Stimulated activated memory B cell treated with anti-CD40 and anti-IgM and Interleukin-4, amounts not matched to agents 10 μg/mL and 1 μg/mL and 100 μg/mL, for 72 hours (primary cell): ENCODE measurements at regions not wholly inside any gene's neighbourhood (a gene's known extent, or its start where the extent isn't known, plus 50 kb on each side); places are given as distances from the start of the nearest gene placed in this dataset.

Experiments
- ATAC-seq: fragments of 150-1000 bp; cut with Tn5 transposase; 2 replicates; pipeline ENCODE4 v1.10.0; 2021
- H3K27ac Mint-ChIP-seq: one replicate; pipeline ENCODE4 v1.8.0; 2022; ENCODE audit warnings: mild to moderate bottlenecking, mixed read lengths
- H3K27me3 Mint-ChIP-seq: one replicate; pipeline ENCODE4 v1.8.0; 2022; ENCODE audit warnings: mixed read lengths
- H3K36me3 Mint-ChIP-seq: one replicate; pipeline ENCODE4 v1.8.0; 2022; ENCODE audit warnings: mixed read lengths
- H3K4me1 Mint-ChIP-seq: one replicate; pipeline ENCODE4 v1.8.0; 2022; ENCODE audit warnings: mixed read lengths
- H3K4me3 Mint-ChIP-seq: one replicate; pipeline ENCODE4 v1.8.0; 2022; ENCODE audit warnings: mild to moderate bottlenecking, moderate library complexity, mixed read lengths
- H3K9me3 Mint-ChIP-seq: one replicate; pipeline ENCODE4 v1.8.0; 2022; ENCODE audit warnings: mixed read lengths

- ATAC-seq = no peak
- H3K36me3 Mint-ChIP-seq = no peaks in the 10 kb centered on the region
- no peak overlapping the region for H3K4me3 Mint-ChIP-seq
- peaks cover 24% of the 10 kb centered on the region for H3K27me3 Mint-ChIP-seq
- H3K4me1 Mint-ChIP-seq = no peaks in the 10 kb centered on the region
- H3K27ac Mint-ChIP-seq = no peak overlapping the region
- no peaks in the 10 kb centered on the region for H3K9me3 Mint-ChIP-seq
Measured at GRCh38 chr11:112564228-112564955, 303.7 kb upstream of the PLET1 start.

- no peaks in the 10 kb centered on the region for H3K9me3 Mint-ChIP-seq
- no peaks in the 10 kb centered on the region for H3K4me1 Mint-ChIP-seq
- no peaks in the 10 kb centered on the region for H3K36me3 Mint-ChIP-seq
- no peak overlapping the region for H3K4me3 Mint-ChIP-seq
- H3K27me3 Mint-ChIP-seq = peaks cover 30% of the 10 kb centered on the region
- H3K27ac Mint-ChIP-seq = no peak overlapping the region
- ATAC-seq = no peak
Measured at GRCh38 chr11:112565551-112565950, 304.9 kb upstream of the PLET1 start.

- no peaks in the 10 kb centered on the region for H3K4me1 Mint-ChIP-seq
- ATAC-seq = no peak
- no peak overlapping the region for H3K27ac Mint-ChIP-seq
- H3K27me3 Mint-ChIP-seq = peaks cover 31% of the 10 kb centered on the region
- no peaks in the 10 kb centered on the region for H3K9me3 Mint-ChIP-seq
- no peaks in the 10 kb centered on the region for H3K36me3 Mint-ChIP-seq
- H3K4me3 Mint-ChIP-seq = no peak overlapping the region
Measured at GRCh38 chr11:112566124-112566523, 305.5 kb upstream of the PLET1 start.

- no peaks in the 10 kb centered on the region for H3K4me1 Mint-ChIP-seq
- ATAC-seq = no peak
- H3K27me3 Mint-ChIP-seq = peaks cover 33% of the 10 kb centered on the region
- no peak overlapping the region for H3K4me3 Mint-ChIP-seq
- H3K36me3 Mint-ChIP-seq = no peaks in the 10 kb centered on the region
- no peaks in the 10 kb centered on the region for H3K9me3 Mint-ChIP-seq
- no peak overlapping the region for H3K27ac Mint-ChIP-seq
Measured at GRCh38 chr11:112570333-112570732, 309.7 kb upstream of the PLET1 start.

DNA sequence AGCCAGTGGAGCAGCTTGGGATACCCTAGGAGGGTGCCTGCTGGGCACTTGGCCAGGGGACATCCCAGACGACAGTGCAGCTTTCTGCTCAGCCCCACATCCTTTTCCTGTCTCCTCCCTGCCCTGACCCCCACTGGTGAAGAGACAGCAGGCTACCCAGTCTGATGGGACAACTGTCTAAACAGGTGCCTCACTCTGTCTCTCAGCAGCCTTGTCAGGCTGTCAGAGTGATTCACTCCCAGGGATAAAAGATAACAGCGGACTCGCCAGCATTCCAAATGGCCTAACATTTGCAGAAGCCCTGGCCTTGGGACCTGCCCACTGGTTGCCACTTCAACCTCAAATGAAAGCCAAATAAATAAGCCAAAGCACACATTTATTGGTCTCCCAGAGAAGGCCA, 318.6 kb upstream of the PLET1 start:
- no peak overlapping the region for H3K27ac Mint-ChIP-seq
- H3K4me3 Mint-ChIP-seq = no peak overlapping the region
- ATAC-seq = no peak
- H3K9me3 Mint-ChIP-seq = no peaks in the 10 kb centered on the region
- peaks cover 8% of the 10 kb centered on the region for H3K4me1 Mint-ChIP-seq
- H3K27me3 Mint-ChIP-seq = peaks cover 2% of the 10 kb centered on the region
- H3K36me3 Mint-ChIP-seq = no peaks in the 10 kb centered on the region

- Mint-ChIP-seq H3K36me3 (no peaks in the 10 kb centered on the region), H3K4me3 (no peak overlapping the region), H3K4me1 (peaks cover 8% of the 10 kb centered on the region), H3K27ac (no peak overlapping the region), H3K27me3 (peaks cover 11% of the 10 kb centered on the region), H3K9me3 (no peaks in the 10 kb centered on the region)
- ATAC-seq = no peak
Measured at GRCh38 chr11:112580864-112581263, 320.2 kb upstream of the PLET1 start.

- Mint-ChIP-seq H3K27me3 (peaks cover 11% of the 10 kb centered on the region), H3K4me3 (no peak overlapping the region), H3K36me3 (no peaks in the 10 kb centered on the region), H3K4me1 (peaks cover 8% of the 10 kb centered on the region), H3K9me3 (no peaks in the 10 kb centered on the region), H3K27ac (no peak overlapping the region)
- ATAC-seq = no peak
Measured at GRCh38 chr11:112581747-112582146, 321.1 kb upstream of the PLET1 start.

DNA sequence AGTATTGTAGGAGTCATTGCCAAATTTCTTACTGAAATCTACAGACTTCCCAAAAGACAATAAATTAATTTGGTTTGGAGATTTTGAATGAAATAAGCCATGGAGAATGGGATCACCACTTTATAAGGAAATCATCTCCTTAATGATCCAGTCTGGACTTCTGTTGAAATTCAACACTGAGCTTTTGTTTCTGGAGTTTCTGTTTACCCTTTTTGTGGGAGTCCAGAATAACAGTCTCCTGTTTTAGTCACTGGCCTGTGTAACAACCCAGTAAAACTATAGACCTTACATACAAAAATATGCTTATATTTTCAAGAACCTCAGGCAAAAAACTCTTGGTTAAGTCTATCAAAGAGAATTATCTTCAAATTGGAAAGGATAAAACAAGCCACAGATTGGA, 321.7 kb upstream of the PLET1 start:
- Mint-ChIP-seq H3K4me3 (no peak overlapping the region), H3K27me3 (peaks cover 11% of the 10 kb centered on the region), H3K27ac (no peak overlapping the region), H3K36me3 (no peaks in the 10 kb centered on the region), H3K4me1 (peaks cover 8% of the 10 kb centered on the region), H3K9me3 (no peaks in the 10 kb centered on the region)
- no peak for ATAC-seq

DNA sequence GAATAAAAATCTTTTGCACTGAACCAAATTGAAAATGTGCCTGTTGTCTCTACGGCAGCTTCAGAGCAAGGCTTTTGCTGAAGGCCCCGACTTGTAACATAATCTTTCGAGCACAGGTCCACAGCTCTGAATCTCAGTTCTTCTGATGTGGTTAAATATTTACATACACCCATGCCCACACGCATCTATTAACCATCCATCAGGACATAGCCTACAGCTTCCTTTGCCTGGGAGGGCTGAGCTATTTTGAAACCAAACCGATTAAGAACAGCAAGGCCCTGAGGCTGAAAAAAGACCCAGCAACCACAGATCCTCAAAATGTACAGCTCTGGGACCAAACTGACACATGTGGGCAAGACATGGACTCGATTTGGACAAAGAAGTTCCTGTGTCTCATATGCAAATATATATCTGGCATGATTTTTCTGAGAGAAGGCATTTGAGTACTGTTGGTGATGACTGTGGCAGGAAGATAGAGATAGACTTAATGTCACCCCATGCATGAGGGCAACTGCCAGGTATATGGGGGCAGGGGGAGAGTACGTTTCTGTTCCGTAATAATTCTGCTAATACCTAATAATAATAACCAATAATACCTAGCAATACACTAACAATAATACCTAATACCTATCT, 322.7 kb upstream of the PLET1 start:
- peaks cover 8% of the 10 kb centered on the region for H3K4me1 Mint-ChIP-seq
- ATAC-seq = peak; percentile 77

GRCh38 chr11:112584672-112585071, 324.0 kb upstream of the PLET1 start:
- Mint-ChIP-seq H3K27me3 (peaks cover 11% of the 10 kb centered on the region), H3K9me3 (no peaks in the 10 kb centered on the region), H3K36me3 (no peaks in the 10 kb centered on the region), H3K4me3 (no peak overlapping the region), H3K4me1 (peaks cover 8% of the 10 kb centered on the region), H3K27ac (no peak overlapping the region)
- ATAC-seq = no peak

More for the DNA sequence above, 322.7 kb upstream of the PLET1 start:
- Mint-ChIP-seq H3K36me3 (no peaks in the 10 kb centered on the region), H3K27me3 (peaks cover 11% of the 10 kb centered on the region), H3K27ac (no peak overlapping the region), H3K9me3 (no peaks in the 10 kb centered on the region), H3K4me3 (no peak overlapping the region)

GRCh38 chr11:112587664-112588063, 327.0 kb upstream of the PLET1 start:
- Mint-ChIP-seq H3K27me3 (peaks cover 11% of the 10 kb centered on the region), H3K9me3 (no peaks in the 10 kb centered on the region), H3K36me3 (no peaks in the 10 kb centered on the region), H3K27ac (no peak overlapping the region), H3K4me1 (peaks cover 8% of the 10 kb centered on the region), H3K4me3 (no peak overlapping the region)
- ATAC-seq = no peak

- no peak overlapping the region for H3K27ac Mint-ChIP-seq
- peaks cover 11% of the 10 kb centered on the region for H3K27me3 Mint-ChIP-seq
- H3K4me1 Mint-ChIP-seq = peaks cover 6% of the 10 kb centered on the region
- no peak overlapping the region for H3K4me3 Mint-ChIP-seq
- no peaks in the 10 kb centered on the region for H3K36me3 Mint-ChIP-seq
- H3K9me3 Mint-ChIP-seq = no peaks in the 10 kb centered on the region
- peak; percentile 62 for ATAC-seq
Measured at GRCh38 chr11:112588252-112588694, 327.6 kb upstream of the PLET1 start.

GRCh38 chr11:112589155-112589554, 328.5 kb upstream of the PLET1 start:
- ATAC-seq = no peak

GRCh38 chr11:112590764-112591163, 330.1 kb upstream of the PLET1 start:
- Mint-ChIP-seq H3K36me3 (no peaks in the 10 kb centered on the region), H3K4me1 (no peaks in the 10 kb centered on the region), H3K27ac (no peak overlapping the region), H3K4me3 (no peak overlapping the region), H3K9me3 (peaks cover 3% of the 10 kb centered on the region), H3K27me3 (no peaks in the 10 kb centered on the region)
- ATAC-seq = no peak

More at GRCh38 chr11:112589155-112589554, 328.5 kb upstream of the PLET1 start:
- peaks cover 10% of the 10 kb centered on the region for H3K27me3 Mint-ChIP-seq
- H3K4me3 Mint-ChIP-seq = no peak overlapping the region
- H3K9me3 Mint-ChIP-seq = no peaks in the 10 kb centered on the region
- no peaks in the 10 kb centered on the region for H3K4me1 Mint-ChIP-seq
- H3K27ac Mint-ChIP-seq = no peak overlapping the region
- H3K36me3 Mint-ChIP-seq = no peaks in the 10 kb centered on the region

GRCh38 chr11:112593440-112593839, 332.8 kb upstream of the PLET1 start:
- Mint-ChIP-seq H3K36me3 (no peaks in the 10 kb centered on the region), H3K27ac (no peak overlapping the region), H3K27me3 (peaks cover 10% of the 10 kb centered on the region), H3K9me3 (peaks cover 3% of the 10 kb centered on the region), H3K4me3 (no peak overlapping the region), H3K4me1 (no peaks in the 10 kb centered on the region)
- ATAC-seq = no peak

DNA sequence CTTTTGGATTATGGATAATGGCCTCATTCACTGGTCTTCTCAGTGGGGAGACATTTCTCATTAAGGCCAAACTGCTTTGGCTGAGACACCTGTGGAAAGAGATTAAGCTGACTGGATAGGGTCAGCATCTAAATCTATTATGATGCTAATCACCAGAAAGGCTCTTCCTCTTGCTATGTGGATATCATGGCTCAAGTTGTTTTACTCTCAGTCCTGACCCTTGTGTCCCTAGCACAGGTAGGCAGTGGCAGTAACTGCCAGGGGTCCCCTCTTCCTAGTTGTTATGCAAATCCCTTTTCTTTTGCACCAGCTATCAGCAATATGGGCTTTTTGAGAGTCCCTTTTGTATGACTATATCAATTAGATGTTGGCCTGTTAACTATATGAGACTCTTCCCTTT, 335.7 kb upstream of the PLET1 start:
- H3K27me3 Mint-ChIP-seq = peaks cover 19% of the 10 kb centered on the region
- H3K4me1 Mint-ChIP-seq = no peaks in the 10 kb centered on the region

More for the DNA sequence above, 335.7 kb upstream of the PLET1 start:
- Mint-ChIP-seq H3K36me3 (no peaks in the 10 kb centered on the region), H3K9me3 (peaks cover 3% of the 10 kb centered on the region), H3K4me3 (no peak overlapping the region), H3K27ac (no peak overlapping the region)
- no peak for ATAC-seq
